OCI-LY7 (cell line): ENCODE measurements at regions not wholly inside any gene's neighbourhood (a gene's known extent, or its start where the extent isn't known, plus 50 kb on each side); places are given as distances from the start of the nearest gene placed in this dataset.

ENCODE experiments used
- BruUV-seq: library from RNA; stranded (reverse); fragments of 400-500 nt; replicated peaks from 2 replicates; lab custom pipeline; 2021; lab: Mats Ljungman, UMichigan
- CTCF ChIA-PET: fragments of 300-600 bp; sonication (Branson Sonifier 250); formaldehyde crosslinking; loops from one replicate; lab custom pipeline; 2022; ENCODE audit warnings: antibody characterized with exemption; ENCODE audit not compliant: unreplicated experiment; lab: Charles Lee
- POLR2A ChIA-PET: fragments of 300-600 bp; sonication (Branson Sonifier 250); formaldehyde crosslinking; loops from one replicate; lab custom pipeline; 2022; ENCODE audit warnings: antibody characterized with exemption; lab: Charles Lee
- DNase-seq: peaks from one replicate; pipeline ENCODE4 v3.0.0-alpha.2; 2015; ENCODE audit warnings: low spot score
- H2AFZ ChIP-seq: fragments of 200-600 bp; sonication (generic), shearing (Covaris generic); 2 replicates; pipeline ENCODE4 v1.6.1; 2014; ENCODE audit warnings: mild to moderate bottlenecking, antibody characterized with exemption, low read length, moderate library complexity
- H3K27ac ChIP-seq: fragments of 200-600 bp; sonication (generic); 2 replicates; pipeline ENCODE4 v1.5.1; 2014; ENCODE audit warnings: mixed run types, low read depth, mild to moderate bottlenecking, moderate library complexity, low read length, inconsistent platforms; ENCODE audit not compliant: poor library complexity, severe bottlenecking
- H3K36me3 ChIP-seq: fragments of 200-600 bp; sonication (generic); 2 replicates; pipeline ENCODE4 v1.6.1; 2014; ENCODE audit warnings: mild to moderate bottlenecking, antibody characterized with exemption, low read length, moderate library complexity, mixed read lengths; ENCODE audit not compliant: insufficient read depth
- H3K4me1 ChIP-seq: fragments of 200-600 bp; sonication (generic); 2 replicates; pipeline ENCODE4 v1.5.1; 2014; ENCODE audit warnings: mild to moderate bottlenecking, low read length; ENCODE audit not compliant: insufficient read depth, poor library complexity, severe bottlenecking
- H3K4me2 ChIP-seq: fragments of 200-600 bp; sonication (generic); 2 replicates; pipeline ENCODE4 v1.6.1; 2014; ENCODE audit warnings: mild to moderate bottlenecking, low read length
- H3K4me3 ChIP-seq: fragments of 200-600 bp; sonication (generic); 2 replicates; pipeline ENCODE4 v1.5.1; 2014; ENCODE audit warnings: mild to moderate bottlenecking, low read depth, low read length; ENCODE audit not compliant: poor library complexity, severe bottlenecking
- H3K79me2 ChIP-seq: fragments of 200-600 bp; sonication (generic); 2 replicates; pipeline ENCODE4 v1.6.1; 2016; ENCODE audit warnings: low read depth, mild to moderate bottlenecking, low read length, moderate library complexity, mixed read lengths; ENCODE audit not compliant: insufficient read depth
- H3K9me2 ChIP-seq: fragments of 200-600 bp; sonication (generic); 2 replicates; pipeline ENCODE4 v1.6.1; 2016; ENCODE audit warnings: mild to moderate bottlenecking, low read length, mixed read lengths; ENCODE audit not compliant: insufficient read depth
- H3K9me3 ChIP-seq: fragments of 200-600 bp; sonication (generic); 2 replicates; pipeline ENCODE4 v1.6.1; 2014; ENCODE audit warnings: mild to moderate bottlenecking, mixed run types, low read length, mixed read lengths
- H4K20me1 ChIP-seq: fragments of 200-600 bp; sonication (generic); 2 replicates; pipeline ENCODE4 v1.6.1; 2014; ENCODE audit warnings: mild to moderate bottlenecking, antibody characterized with exemption, low read length, moderate library complexity, mixed read lengths; ENCODE audit not compliant: insufficient read depth
- CTCF ChIP-seq: fragments of 200-600 bp; sonication (generic); conservative IDR thresholded peaks from 2 replicates; pipeline ENCODE4 v1.5.1; 2014; ENCODE audit warnings: mild to moderate bottlenecking, antibody characterized with exemption, low read length, moderate library complexity, mixed read lengths
- EZH2phosphoT487 ChIP-seq: fragments of 200-600 bp; sonication (generic); IDR thresholded peaks from 2 replicates; pipeline ENCODE4 v1.6.1; 2018; ENCODE audit warnings: low read depth, borderline replicate concordance, mild to moderate bottlenecking, mixed run types, antibody characterized with exemption, low read length, moderate library complexity, mixed read lengths
- intact Hi-C: fragments of 100-400 bp; cut with micrococcal nuclease; formaldehyde crosslinking; loops from one replicate; pipeline ENCODE4 v1.10.0; 2022; ENCODE audit not compliant: unreplicated experiment

GRCh38 chr7:109915670-109916069 is 1175.3 kb upstream of the LRRN3 start:
- Histone ChIP-seq H3K4me2 (no peak overlapping the region), H3K9me3 (no peaks in the 10 kb centered on the region), H3K36me3 (no peaks in the 10 kb centered on the region), H4K20me1 (no peaks in the 10 kb centered on the region), H3K27ac (no peak overlapping the region), H3K9me2 (no peaks in the 10 kb centered on the region), H3K4me3 (no peak overlapping the region), H3K79me2 (no peaks in the 10 kb centered on the region), H2AFZ (no peak overlapping the region), H3K4me1 (no peaks in the 10 kb centered on the region)
- TF ChIP-seq CTCF = no peak
- TF ChIP-seq EZH2phosphoT487 = no peak
- intact Hi-C loops = no loop called here
- no TSS peak for BruUV-seq
- DNase-seq = no peak
- ChIA-PET POLR2A (no interaction called here), CTCF (no interaction called here)

GRCh38 chr7:109926738-109927137 is 1164.2 kb upstream of the LRRN3 start:
- H3K4me3 ChIP-seq = no peak overlapping the region
- H3K4me1 ChIP-seq = no peaks in the 10 kb centered on the region
- intact Hi-C loops = no loop called here
- no peaks in the 10 kb centered on the region for H3K36me3 ChIP-seq
- H2AFZ ChIP-seq = no peak overlapping the region
- no peaks in the 10 kb centered on the region for H3K9me2 ChIP-seq
- no peak for DNase-seq
- CTCF ChIA-PET = no interaction called here
- no peaks in the 10 kb centered on the region for H4K20me1 ChIP-seq
- no peak for TF ChIP-seq CTCF
- TF ChIP-seq EZH2phosphoT487 = no peak
- H3K27ac ChIP-seq = no peak overlapping the region
- H3K79me2 ChIP-seq = no peaks in the 10 kb centered on the region
- no peak overlapping the region for H3K4me2 ChIP-seq
- no TSS peak for BruUV-seq
- no peaks in the 10 kb centered on the region for H3K9me3 ChIP-seq
- POLR2A ChIA-PET = interaction anchor here (0.7 kb wide), 1 partner anchor 1262 kb away, joined by 3 read pairs; no protein-coding TSS in a partner anchor

GRCh38 chr7:109930049-109930448 is 1160.9 kb upstream of the LRRN3 start:
- no peaks in the 10 kb centered on the region for H3K4me1 ChIP-seq
- H3K9me2 ChIP-seq = no peaks in the 10 kb centered on the region
- intact Hi-C loops = no loop called here
- H3K36me3 ChIP-seq = no peaks in the 10 kb centered on the region
- CTCF ChIA-PET = no interaction called here
- BruUV-seq = no TSS peak
- DNase-seq = no peak
- H3K79me2 ChIP-seq = no peaks in the 10 kb centered on the region
- no peak overlapping the region for H3K4me3 ChIP-seq
- H3K27ac ChIP-seq = no peak overlapping the region
- no peak overlapping the region for H3K4me2 ChIP-seq
- no peaks in the 10 kb centered on the region for H3K9me3 ChIP-seq
- POLR2A ChIA-PET = no interaction called here
- no peaks in the 10 kb centered on the region for H4K20me1 ChIP-seq
- no peak overlapping the region for H2AFZ ChIP-seq
- TF ChIP-seq CTCF = no peak
- TF ChIP-seq EZH2phosphoT487 = no peak
